DMS153 treated with DMSO at 0.1 percent for 48 hours (cell line): ENCODE measurements at regions not wholly inside any gene's neighbourhood (a gene's known extent, or its start where the extent isn't known, plus 50 kb on each side); places are given as distances from the start of the nearest gene placed in this dataset.
"Not testable (repeated sequence)": the region's sequence is repeated elsewhere in the genome, so short reads cannot be mapped to it uniquely, and the experiment has no call there.

ENCODE experiments used
- DNase-seq: peaks from one replicate; lab custom pipeline; 2025; ENCODE audit not compliant: unreplicated experiment; lab: John Stamatoyannopoulos, UW

- DNase-seq, result no peak
Measured at GRCh38 chr11:134949121-134950090, 537.4 kb upstream of the B3GAT1 start.

GRCh38 chr11:134947556-134947955 lies 535.5 kb upstream of the B3GAT1 start:
- no peak for DNase-seq

DNA sequence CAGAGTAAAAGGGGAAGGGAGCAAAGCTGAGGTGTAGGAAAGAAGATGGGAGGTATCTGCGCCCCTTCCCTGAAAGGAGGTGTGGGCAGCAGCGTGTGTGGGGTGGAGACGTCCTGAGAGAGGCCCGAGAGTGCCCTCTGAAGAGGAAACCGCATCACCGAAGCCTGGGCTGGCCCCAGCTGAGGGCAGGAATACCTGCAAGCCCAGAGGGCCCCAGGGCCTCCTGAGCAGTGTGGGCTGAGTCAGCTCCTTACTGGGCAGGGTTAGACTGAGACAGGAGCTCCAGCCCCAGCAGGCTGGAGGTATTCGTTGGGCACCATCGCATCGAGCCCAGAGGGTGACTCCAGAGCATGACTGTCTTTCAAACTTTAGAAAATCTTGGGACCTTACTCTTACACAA lies 534.0 kb upstream of the B3GAT1 start:
- no peak for DNase-seq

GRCh38 chr11:134944986-134945385 lies 532.9 kb upstream of the B3GAT1 start:
- no peak for DNase-seq

DNA sequence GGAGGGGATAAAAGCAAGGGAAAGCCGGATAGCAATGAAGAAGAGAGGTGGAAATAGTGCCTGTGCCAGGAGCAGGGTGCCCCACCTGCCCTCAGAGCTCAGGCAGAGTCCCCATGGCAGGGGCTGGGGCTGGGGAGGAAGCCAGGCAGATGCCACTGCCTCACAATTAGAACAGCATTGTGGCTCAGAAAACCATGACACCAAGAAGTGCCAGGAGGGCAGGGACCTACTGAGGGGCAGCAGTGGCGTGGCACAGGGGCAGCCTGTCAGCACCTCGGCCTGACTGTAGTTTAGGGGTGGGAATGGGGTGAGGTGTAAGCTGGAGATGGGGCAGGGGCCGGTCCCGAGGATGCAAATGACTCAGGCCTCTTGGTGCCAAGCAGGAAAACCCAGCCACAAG lies 532.1 kb upstream of the B3GAT1 start:
- no peak for DNase-seq

DNA sequence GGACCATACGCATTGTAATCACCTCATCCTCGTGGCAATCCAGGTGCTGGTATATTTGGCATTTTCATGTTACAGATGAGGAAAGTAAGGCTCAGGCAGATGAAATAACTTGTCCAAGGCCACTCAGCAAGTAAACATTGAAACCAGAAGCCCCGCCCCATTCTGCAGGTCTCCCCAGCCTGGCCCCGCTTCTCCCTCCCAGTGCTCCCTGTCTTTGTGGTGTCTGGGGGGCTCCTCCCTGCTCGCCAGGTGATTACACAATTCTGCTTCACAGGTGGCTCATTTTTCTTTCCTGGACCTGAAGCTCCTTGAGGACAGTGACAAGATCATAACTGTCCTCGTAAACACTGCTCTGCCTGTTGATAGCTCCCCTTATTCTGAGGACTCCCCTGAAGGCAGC lies 531.5 kb upstream of the B3GAT1 start:
- no peak for DNase-seq

DNA sequence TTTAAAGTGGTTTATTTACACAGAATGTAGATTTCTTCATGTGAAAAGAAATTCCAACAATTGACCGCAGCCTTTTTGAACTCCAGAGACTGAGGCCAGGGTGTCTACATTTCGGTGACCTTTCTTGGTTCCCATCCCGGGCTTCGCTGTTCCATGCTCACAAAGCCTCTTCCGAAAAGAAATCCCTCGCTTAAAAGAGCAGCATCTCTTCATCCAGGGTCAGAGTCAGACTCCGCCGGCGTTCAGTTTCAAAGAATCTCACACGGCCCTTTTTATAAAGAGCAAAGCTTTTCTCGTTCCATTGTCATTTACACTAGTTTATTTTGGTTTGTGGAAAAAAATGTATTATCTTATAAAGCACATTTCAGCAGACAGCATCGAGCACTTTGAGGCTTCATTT lies 530.6 kb upstream of the B3GAT1 start:
- DNase-seq, result no peak

- not testable (repeated sequence) for DNase-seq
Measured at GRCh38 chr11:134941936-134942600, 530.0 kb upstream of the B3GAT1 start.

DNA sequence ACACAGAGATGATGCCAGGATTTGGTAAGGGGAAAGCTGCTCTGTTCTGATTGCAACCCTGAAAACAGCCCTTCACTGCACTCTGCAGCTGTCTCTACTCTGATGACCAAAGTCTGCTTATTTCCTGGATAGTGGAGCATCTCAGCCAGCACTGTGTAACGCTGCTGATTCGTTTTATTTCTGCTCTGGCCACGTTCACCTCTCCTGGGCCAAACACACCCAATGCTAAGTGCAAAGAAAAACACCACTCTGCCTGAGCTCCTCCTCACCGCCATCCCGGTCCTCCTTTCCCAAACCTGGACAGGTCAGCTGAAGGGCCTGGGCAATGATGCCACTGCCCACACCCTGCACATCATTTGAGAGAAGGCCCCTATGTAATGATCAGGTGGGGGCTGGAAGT lies 529.3 kb upstream of the B3GAT1 start:
- no peak for DNase-seq

GRCh38 chr11:134940441-134941126 lies 528.5 kb upstream of the B3GAT1 start:
- no peak for DNase-seq

DNA sequence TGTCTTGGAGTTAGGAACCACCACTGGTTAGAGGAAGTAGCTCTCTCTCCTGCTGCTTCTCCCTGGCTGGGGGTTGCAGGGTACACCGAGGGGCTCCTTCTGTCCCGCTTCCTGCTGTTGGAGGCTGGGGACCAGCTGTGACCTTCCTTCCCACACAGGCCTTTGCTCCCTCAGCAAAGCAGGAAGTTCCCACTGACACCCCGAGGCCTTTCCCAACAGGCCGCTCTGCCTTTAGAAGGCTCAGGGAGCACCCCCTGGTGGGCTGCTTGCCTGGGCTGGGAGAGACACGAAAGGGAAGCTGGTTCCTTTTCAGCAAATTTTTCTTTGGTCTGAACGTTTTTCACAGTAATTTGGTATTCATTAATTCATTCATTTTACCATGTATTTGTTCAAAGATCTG lies 527.9 kb upstream of the B3GAT1 start:
- DNase-seq, result no peak

DNA sequence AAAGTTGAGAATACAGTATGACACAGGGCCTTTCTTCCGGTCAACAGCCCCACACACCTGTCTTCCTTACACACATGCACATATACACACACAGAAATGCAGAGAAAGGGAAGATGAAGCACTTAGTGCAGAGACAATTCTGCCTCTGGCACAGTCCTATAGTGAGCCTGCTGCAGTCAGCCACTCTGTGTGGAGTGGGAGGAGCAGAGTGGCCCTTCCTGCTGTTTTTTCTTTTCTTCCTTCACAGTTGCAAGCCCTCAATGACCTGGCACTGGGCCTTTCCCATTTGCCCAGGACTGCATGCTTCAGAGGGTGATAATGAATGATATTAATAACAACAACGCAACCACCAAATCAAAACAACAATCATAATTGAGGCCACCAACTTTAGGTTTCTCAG lies 527.0 kb upstream of the B3GAT1 start:
- no peak for DNase-seq

DNA sequence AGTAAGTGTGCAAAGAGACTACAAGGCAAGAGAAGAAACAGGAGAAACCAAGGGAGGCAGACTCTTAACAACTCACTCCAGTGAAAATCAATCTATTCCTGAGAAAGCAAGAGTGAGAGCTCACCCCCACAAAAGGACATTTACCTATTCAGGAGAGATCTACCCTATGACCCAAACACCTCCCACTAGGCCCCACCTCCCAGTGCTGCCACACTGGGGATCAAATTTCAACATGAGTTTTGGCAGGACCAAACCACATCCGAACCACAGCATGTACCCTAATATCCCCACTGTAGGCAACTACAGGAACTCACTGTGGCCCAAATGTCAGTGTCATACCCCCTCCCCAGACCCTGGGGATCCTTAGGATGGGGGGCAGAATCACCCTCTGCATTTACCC lies 526.2 kb upstream of the B3GAT1 start:
- DNase-seq, result no peak

DNA sequence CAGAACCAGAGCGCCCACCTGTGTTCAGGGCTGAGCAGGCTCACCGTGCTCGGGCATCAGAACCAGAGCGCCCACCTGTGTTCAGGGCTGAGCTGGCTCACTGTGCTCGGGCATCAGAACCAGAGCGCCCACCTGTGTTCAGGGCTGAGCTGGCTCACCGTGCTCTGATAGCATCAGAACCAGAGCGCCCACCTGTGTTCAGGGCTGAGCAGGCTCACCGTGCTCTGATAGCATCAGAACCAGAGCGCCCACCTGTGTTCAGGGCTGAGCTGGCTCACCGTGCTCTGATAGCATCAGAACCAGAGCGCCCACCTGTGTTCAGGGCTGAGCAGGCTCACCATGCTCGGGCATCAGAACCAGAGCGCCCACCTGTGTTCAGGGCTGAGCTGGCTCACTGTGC lies 525.2 kb upstream of the B3GAT1 start:
- DNase-seq, result not testable (repeated sequence)

DNA sequence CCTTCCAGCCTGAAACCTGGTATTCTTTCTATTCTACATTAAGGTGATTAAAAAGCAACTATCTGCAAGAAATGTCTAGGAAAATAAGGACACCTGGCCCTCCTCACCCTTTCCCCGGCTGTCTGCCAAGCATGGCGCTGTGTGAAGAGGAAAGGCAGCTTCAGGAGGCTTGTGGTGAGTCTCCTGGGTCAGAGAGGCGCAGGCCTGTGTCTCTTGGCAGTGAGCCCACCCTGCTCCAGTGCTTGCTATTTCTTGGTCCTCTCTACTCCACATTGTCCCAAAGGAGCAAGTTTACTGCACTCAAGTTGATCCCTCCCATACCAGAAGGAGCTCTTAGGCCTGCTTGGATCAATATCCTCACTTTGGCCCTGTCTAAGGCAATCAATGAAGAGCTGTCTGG lies 520.7 kb upstream of the B3GAT1 start:
- DNase-seq, result no peak

- DNase-seq, result no peak
Measured at GRCh38 chr11:134925432-134925831, 513.4 kb upstream of the B3GAT1 start.

- no peak for DNase-seq
Measured at GRCh38 chr11:134923441-134923840, 511.4 kb upstream of the B3GAT1 start.

- DNase-seq, result no peak
Measured at GRCh38 chr11:134921938-134922337, 509.9 kb upstream of the B3GAT1 start.

DNA sequence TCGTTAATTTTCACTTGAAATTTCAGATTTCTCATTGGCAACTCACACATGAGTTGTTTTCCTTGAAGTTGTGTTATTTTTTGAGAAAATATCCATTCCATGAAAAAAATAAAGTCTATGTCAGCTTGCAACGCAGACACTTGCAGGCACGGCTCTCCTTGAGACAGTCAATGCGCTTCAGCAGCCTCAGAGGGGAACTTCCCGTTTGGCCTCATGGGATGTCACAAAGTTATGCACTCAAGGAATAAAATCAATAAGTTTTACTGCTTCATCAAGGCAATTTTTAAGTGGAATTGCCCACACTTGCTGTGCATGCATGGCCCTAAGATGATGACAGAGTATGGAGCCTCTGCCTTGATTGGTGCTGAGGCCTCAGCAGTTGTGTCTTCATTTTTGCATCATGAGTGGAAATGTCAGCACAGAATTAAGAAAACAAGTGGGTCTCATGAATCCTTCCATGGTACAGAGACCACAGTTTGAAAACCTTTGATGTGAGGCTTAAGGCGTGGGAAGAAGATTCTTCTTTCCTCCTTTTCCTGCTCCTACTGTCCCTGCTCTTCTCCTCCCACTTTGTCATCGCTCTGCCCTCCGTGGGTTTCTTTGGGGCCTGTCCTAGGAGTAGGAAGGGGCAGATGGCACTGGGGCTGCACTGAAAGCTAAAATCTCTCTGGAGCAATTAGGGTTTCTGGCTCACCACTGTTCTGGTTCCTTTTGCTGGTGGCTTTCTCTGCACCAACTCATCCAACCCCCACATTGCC lies 509.0 kb upstream of the B3GAT1 start:
- no peak for DNase-seq

DNA sequence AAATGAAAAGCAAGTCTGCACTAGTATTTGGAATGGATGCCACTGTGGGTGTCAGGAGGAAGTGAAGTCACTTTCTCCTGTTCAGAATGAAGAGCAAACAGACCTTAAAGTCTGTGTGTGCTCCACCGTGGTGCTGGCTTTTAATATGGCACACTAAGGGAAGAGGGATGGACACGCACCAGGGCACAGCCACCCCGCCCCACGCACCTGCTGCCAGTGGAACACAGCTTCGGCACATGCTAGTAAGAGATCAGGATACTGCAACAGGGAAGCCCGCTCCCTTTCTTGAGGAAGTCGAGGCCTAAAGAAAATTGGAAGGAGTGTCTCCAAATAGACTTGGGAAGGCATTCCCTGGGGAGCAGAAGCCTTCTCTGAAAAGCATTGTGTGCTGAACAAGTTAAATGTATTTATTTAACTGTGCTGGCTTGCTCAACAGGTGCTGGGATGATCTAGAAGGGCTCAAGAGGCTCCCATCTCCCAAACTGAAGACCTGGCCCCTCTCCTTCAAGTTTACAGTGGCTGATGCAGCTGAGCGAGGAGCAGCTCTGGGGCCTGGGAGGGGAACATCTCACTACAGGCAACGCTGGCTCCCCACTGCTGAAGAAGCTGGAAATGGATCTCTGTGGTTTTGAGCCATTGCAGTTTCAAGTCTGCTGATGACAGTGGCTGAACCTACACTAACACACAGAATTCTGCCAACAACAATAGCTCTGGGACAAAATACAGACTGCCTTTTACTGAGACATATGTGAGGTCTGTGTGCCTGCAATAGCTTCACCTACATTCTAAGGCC lies 504.6 kb upstream of the B3GAT1 start:
- DNase-seq, result no peak
